ENCODE measurements at regions not wholly inside any gene's neighbourhood (a gene's known extent, or its start where the extent isn't known, plus 50 kb on each side); places are given as distances from the start of the nearest gene placed in this dataset.

- no peak overlapping the region for H3K27ac Mint-ChIP-seq (ENCODE audit: unreplicated experiment)
- no peaks in the 10 kb centered on the region for H3K36me3 Mint-ChIP-seq (ENCODE audit: low read depth)
- no peak for TF ChIP-seq CTCF (IDR thresholded peaks at IDR 0.05)
- no peaks in the 10 kb centered on the region for H3K4me1 Mint-ChIP-seq (ENCODE audit: low read depth)
- no peak for DNase-seq (ENCODE audit: low spot score)
- peaks cover 8% of the 10 kb centered on the region for H3K27me3 Mint-ChIP-seq (ENCODE audit: low read depth)
- H3K9me3 Mint-ChIP-seq (ENCODE audit: low read depth): no peaks in the 10 kb centered on the region
- no peak overlapping the region for H3K4me3 Mint-ChIP-seq (ENCODE audit: unreplicated experiment)
Observed at GRCh38 chr3:103057487-103057886, 622.7 kb downstream of the ZPLD1 start.

- no peaks in the 10 kb centered on the region for H3K36me3 Mint-ChIP-seq (ENCODE audit: low read depth)
- no peak overlapping the region for H3K27ac Mint-ChIP-seq (ENCODE audit: unreplicated experiment)
Observed at GRCh38 chr3:103059432-103059831, 624.6 kb downstream of the ZPLD1 start.

GRCh38 chr3:103060242-103060641, 625.4 kb downstream of the ZPLD1 start:
- no peak for TF ChIP-seq CTCF (IDR thresholded peaks at IDR 0.05)
- Mint-ChIP-seq H3K27me3 (ENCODE audit: low read depth) (peaks cover 14% of the 10 kb centered on the region), H3K4me3 (ENCODE audit: unreplicated experiment) (no peak overlapping the region), H3K27ac (ENCODE audit: unreplicated experiment) (no peak overlapping the region), H3K36me3 (ENCODE audit: low read depth) (no peaks in the 10 kb centered on the region), H3K4me1 (ENCODE audit: low read depth) (no peaks in the 10 kb centered on the region), H3K9me3 (ENCODE audit: low read depth) (no peaks in the 10 kb centered on the region)
- DNase-seq (ENCODE audit: low spot score): no peak

More at GRCh38 chr3:103059432-103059831, 624.6 kb downstream of the ZPLD1 start:
- TF ChIP-seq CTCF (IDR thresholded peaks at IDR 0.05): no peak
- no peaks in the 10 kb centered on the region for H3K4me1 Mint-ChIP-seq (ENCODE audit: low read depth)
- H3K9me3 Mint-ChIP-seq (ENCODE audit: low read depth): no peaks in the 10 kb centered on the region
- no peak for DNase-seq (ENCODE audit: low spot score)
- H3K27me3 Mint-ChIP-seq (ENCODE audit: low read depth): peaks cover 14% of the 10 kb centered on the region
- H3K4me3 Mint-ChIP-seq (ENCODE audit: unreplicated experiment): no peak overlapping the region

GRCh38 chr3:103067963-103068362, 633.1 kb downstream of the ZPLD1 start:
- H3K9me3 Mint-ChIP-seq (ENCODE audit: low read depth): no peaks in the 10 kb centered on the region
- DNase-seq (ENCODE audit: low spot score): no peak
- no peak overlapping the region for H3K4me3 Mint-ChIP-seq (ENCODE audit: unreplicated experiment)
- H3K4me1 Mint-ChIP-seq (ENCODE audit: low read depth): no peaks in the 10 kb centered on the region
- no peak overlapping the region for H3K27ac Mint-ChIP-seq (ENCODE audit: unreplicated experiment)
- H3K36me3 Mint-ChIP-seq (ENCODE audit: low read depth): no peaks in the 10 kb centered on the region
- no peak for TF ChIP-seq CTCF (IDR thresholded peaks at IDR 0.05)
- H3K27me3 Mint-ChIP-seq (ENCODE audit: low read depth): peaks cover 6% of the 10 kb centered on the region

- no peak overlapping the region for H3K4me3 Mint-ChIP-seq (ENCODE audit: unreplicated experiment)
- no peak overlapping the region for H3K27ac Mint-ChIP-seq (ENCODE audit: unreplicated experiment)
- H3K36me3 Mint-ChIP-seq (ENCODE audit: low read depth): no peaks in the 10 kb centered on the region
- H3K9me3 Mint-ChIP-seq (ENCODE audit: low read depth): no peaks in the 10 kb centered on the region
- H3K4me1 Mint-ChIP-seq (ENCODE audit: low read depth): no peaks in the 10 kb centered on the region
- TF ChIP-seq CTCF (IDR thresholded peaks at IDR 0.05): no peak
- H3K27me3 Mint-ChIP-seq (ENCODE audit: low read depth): peaks cover 3% of the 10 kb centered on the region
- no peak for DNase-seq (ENCODE audit: low spot score)
Observed at GRCh38 chr3:103075282-103075681, 640.5 kb downstream of the ZPLD1 start.
